ENCODE measurements at regions not wholly inside any gene's neighbourhood (a gene's known extent, or its start where the extent isn't known, plus 50 kb on each side); places are given as distances from the start of the nearest gene placed in this dataset.

DNA sequence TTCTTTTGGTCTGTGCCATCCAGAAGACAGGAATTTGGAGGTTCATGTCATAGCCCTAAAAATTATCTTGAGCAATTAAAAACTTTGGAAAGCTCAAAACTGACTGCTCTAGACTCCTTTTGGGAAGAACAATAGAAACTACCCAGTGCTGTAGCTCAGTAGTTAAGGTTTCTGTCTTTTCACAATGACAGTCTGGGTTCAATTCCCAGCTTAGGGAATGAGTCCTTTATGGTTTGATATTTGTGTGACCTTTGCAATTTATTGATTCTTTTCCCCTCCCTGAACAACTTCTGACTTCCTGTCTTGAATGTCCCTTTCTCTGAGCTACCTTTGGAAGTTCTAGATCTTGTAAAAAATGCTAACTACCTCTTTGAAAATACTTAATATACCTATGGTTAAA is 603.3 kb upstream of the IGFBP3 start:
- Histone ChIP-seq H3K36me3 (ENCODE audit: control insufficient read depth, insufficient read depth, low read length) (no peaks in the 10 kb centered on the region), H3K27ac (ENCODE audit: low read length) (no peak overlapping the region), H3K27me3 (ENCODE audit: control insufficient read depth, insufficient read depth, low read length) (no peaks in the 10 kb centered on the region), H3K4me1 (ENCODE audit: control insufficient read depth, insufficient read depth, low read length) (no peaks in the 10 kb centered on the region), H3K4me3 (ENCODE audit: low read length) (no peak overlapping the region), H3K9me3 (ENCODE audit: control insufficient read depth, insufficient read depth, low read length) (peaks cover 11% of the 10 kb centered on the region)
- Mint-ChIP-seq H3K9me3 (peaks cover 5 to 6% of the 10 kb centered on the region in 2 donors), H3K27ac (no peak overlapping the region), H3K4me1 (no peaks in the 10 kb centered on the region), H3K4me3 (no peak overlapping the region), H3K27me3 (ENCODE audit: low read depth in 2 of 2) (no peaks in the 10 kb centered on the region), H3K36me3 (no peaks in the 10 kb centered on the region)
- DNase-seq (no peak), ATAC-seq (no peak)
- intact Hi-C loops (cut with micrococcal nuclease), result no loop called here
- TF ChIP-seq, protein P1, sequence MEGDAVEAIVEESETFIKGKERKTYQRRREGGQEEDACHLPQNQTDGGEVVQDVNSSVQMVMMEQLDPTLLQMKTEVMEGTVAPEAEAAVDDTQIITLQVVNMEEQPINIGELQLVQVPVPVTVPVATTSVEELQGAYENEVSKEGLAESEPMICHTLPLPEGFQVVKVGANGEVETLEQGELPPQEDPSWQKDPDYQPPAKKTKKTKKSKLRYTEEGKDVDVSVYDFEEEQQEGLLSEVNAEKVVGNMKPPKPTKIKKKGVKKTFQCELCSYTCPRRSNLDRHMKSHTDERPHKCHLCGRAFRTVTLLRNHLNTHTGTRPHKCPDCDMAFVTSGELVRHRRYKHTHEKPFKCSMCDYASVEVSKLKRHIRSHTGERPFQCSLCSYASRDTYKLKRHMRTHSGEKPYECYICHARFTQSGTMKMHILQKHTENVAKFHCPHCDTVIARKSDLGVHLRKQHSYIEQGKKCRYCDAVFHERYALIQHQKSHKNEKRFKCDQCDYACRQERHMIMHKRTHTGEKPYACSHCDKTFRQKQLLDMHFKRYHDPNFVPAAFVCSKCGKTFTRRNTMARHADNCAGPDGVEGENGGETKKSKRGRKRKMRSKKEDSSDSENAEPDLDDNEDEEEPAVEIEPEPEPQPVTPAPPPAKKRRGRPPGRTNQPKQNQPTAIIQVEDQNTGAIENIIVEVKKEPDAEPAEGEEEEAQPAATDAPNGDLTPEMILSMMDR (IDR thresholded peaks at IDR 0.05), result no peak

DNA sequence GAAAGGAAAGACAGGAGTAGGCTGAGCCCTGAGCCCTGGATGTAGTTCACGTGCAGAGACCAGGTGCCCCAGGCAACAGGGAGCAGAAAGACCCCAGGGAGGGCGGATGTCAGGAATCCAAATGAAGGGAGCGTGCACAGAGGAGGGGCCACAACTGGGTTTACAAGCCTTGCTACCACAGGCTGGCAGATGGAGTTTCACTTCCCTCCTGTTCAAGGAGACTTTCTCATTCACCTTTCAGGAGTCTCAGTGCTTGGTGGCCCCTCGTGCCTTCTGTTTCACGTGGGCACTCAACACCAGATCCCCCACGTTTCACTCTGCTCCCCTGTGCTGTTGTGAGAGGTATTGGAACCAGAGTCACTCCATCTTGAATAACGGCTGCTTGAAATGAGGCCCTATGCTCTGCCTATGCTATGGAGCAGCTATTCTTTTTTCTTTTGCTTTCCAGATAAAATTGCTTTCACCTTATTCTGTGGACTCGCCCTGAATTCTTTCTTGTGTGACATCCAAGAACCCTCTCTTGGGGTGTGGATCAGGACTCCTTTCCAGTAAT is 601.4 kb upstream of the IGFBP3 start:
- DNase-seq (no peak), ATAC-seq (no peak)
- Mint-ChIP-seq H3K27ac (no peak overlapping the region), H3K36me3 (no peaks in the 10 kb centered on the region), H3K27me3 (ENCODE audit: low read depth in 2 of 2) (no peaks in the 10 kb centered on the region), H3K4me3 (no peak overlapping the region), H3K4me1 (no peaks in the 10 kb centered on the region), H3K9me3 (peaks cover 3 to 6% of the 10 kb centered on the region in 2 donors)
- Histone ChIP-seq H3K4me1 (ENCODE audit: control insufficient read depth, insufficient read depth, low read length) (no peaks in the 10 kb centered on the region), H3K4me3 (ENCODE audit: low read length) (no peak overlapping the region), H3K27ac (ENCODE audit: low read length) (no peak overlapping the region), H3K36me3 (ENCODE audit: control insufficient read depth, insufficient read depth, low read length) (no peaks in the 10 kb centered on the region), H3K9me3 (ENCODE audit: control insufficient read depth, insufficient read depth, low read length) (peaks cover 11% of the 10 kb centered on the region), H3K27me3 (ENCODE audit: control insufficient read depth, insufficient read depth, low read length) (no peaks in the 10 kb centered on the region)
- TF ChIP-seq, protein P1 (IDR thresholded peaks at IDR 0.05), result no peak
- WGBS (ENCODE audit: insufficient coverage), result 80% methylated on average over 8 of the region's 8 CpGs
- intact Hi-C loops (cut with micrococcal nuclease), result no loop called here

DNA sequence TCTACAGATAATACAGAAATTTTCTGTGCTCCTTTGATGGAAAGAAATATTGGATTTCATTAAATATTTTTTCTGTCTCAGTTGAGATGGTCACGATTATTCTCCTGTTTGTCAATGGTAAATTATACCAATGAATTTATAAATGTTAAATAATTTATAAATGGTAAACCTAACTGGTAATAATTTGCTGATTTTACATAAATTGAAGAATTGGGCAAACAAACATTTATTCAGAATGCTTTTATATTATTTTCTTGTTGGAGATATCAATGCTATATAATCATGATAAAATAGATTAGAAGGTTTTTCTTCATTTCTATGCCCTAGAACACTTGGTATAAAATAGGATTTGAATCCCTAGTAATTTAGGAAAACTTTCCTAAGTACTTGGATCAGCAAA is 597.6 kb upstream of the IGFBP3 start:
- no peak overlapping the region for H3K27ac Mint-ChIP-seq
- no peak for ATAC-seq
- H3K27me3 Mint-ChIP-seq (ENCODE audit: low read depth in 2 of 2), result no peaks in the 10 kb centered on the region
- H3K36me3 ChIP-seq (ENCODE audit: control insufficient read depth, insufficient read depth, low read length), result no peaks in the 10 kb centered on the region
- DNase-seq, result no peak
- H3K9me3 Mint-ChIP-seq, result peaks cover 6 to 7% of the 10 kb centered on the region in 2 donors
- H3K4me3 ChIP-seq (ENCODE audit: low read length), result no peak overlapping the region
- WGBS (ENCODE audit: insufficient coverage), result no CpG with 5 or more reads among the region's 1 CpG
- no peaks in the 10 kb centered on the region for H3K27me3 ChIP-seq (ENCODE audit: control insufficient read depth, insufficient read depth, low read length)
- H3K27ac ChIP-seq (ENCODE audit: low read length), result no peak overlapping the region
- intact Hi-C loops (cut with micrococcal nuclease), result no loop called here
- H3K9me3 ChIP-seq (ENCODE audit: control insufficient read depth, insufficient read depth, low read length), result peaks cover 19% of the 10 kb centered on the region
- H3K4me1 ChIP-seq (ENCODE audit: control insufficient read depth, insufficient read depth, low read length), result no peaks in the 10 kb centered on the region
- no peak overlapping the region for H3K4me3 Mint-ChIP-seq
- H3K36me3 Mint-ChIP-seq, result no peaks in the 10 kb centered on the region
- TF ChIP-seq, protein P1 (IDR thresholded peaks at IDR 0.05), result no peak
- no peaks in the 10 kb centered on the region for H3K4me1 Mint-ChIP-seq

DNA sequence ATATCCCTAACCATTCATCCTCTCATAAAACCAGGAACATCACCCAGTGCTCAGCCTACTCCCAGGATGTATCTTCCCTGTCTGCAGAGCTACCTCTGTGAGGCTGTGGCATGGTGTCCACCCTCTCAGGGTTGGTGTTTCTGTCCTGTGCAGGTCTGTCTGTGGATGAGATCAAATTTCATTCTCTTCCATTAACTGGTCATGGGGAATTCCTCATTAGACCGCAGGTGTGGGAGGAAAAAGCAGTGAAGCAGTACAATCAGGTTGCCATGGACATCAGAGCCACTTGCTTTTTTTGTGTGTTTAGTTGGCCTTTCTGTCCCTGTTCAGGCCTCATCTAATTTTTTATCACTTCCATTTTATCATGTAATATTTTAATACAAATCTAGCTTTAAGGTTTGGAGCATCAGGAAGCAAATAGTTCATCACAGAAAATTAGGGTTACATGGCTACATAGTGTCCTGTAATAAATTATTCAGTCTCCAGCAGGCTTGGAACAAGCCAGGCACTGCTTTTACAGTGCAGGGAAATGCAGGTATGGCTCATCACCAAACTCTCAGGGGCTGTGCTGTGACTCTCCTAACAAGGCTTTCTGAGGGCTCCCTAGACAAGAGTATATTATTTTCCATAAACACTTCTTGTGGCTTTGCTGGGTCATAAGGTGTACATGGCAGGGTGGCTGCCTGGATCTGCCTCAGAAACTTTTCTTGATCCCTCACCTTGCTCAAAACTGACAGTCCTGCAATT is 594.9 kb upstream of the IGFBP3 start:
- H3K27me3 Mint-ChIP-seq (ENCODE audit: low read depth in 2 of 2), result no peaks in the 10 kb centered on the region
- no peak overlapping the region for H3K4me3 Mint-ChIP-seq
- ATAC-seq (no peak), DNase-seq (no peak)
- peaks cover 10 to 15% of the 10 kb centered on the region in 2 donors for H3K9me3 Mint-ChIP-seq
- intact Hi-C loops (cut with micrococcal nuclease), result no loop called here
- Histone ChIP-seq H3K36me3 (ENCODE audit: control insufficient read depth, insufficient read depth, low read length) (no peaks in the 10 kb centered on the region), H3K9me3 (ENCODE audit: control insufficient read depth, insufficient read depth, low read length) (peaks cover 13% of the 10 kb centered on the region), H3K27me3 (ENCODE audit: control insufficient read depth, insufficient read depth, low read length) (no peaks in the 10 kb centered on the region), H3K4me1 (ENCODE audit: control insufficient read depth, insufficient read depth, low read length) (no peaks in the 10 kb centered on the region), H3K27ac (ENCODE audit: low read length) (no peak overlapping the region), H3K4me3 (ENCODE audit: low read length) (no peak overlapping the region)
- H3K36me3 Mint-ChIP-seq, result peaks cover 6% of the 10 kb centered on the region
- TF ChIP-seq, protein P1 (IDR thresholded peaks at IDR 0.05), result no peak
- no CpG with 5 or more reads among the region's 1 CpG for whole genome bisulfite sequencing (ENCODE audit: insufficient coverage)
- no peaks in the 10 kb centered on the region for H3K4me1 Mint-ChIP-seq
- no peak overlapping the region for H3K27ac Mint-ChIP-seq

Measured in natural killer cell (primary cell).